Stomach (tissue), 8 donors: ENCODE measurements at regions not wholly inside any gene's neighbourhood (a gene's known extent, or its start where the extent isn't known, plus 50 kb on each side); places are given as distances from the start of the nearest gene placed in this dataset.
A peak's percentile ranks its signal among the peaks of the same experiment; 100 is the strongest.

ENCODE experiments used
- DNase-seq, 2 donors: peaks; one replicate each; pipeline versions ENCODE4 v3.0.0 to v3.0.0-alpha.2; 2013 to 2019
- H3K27ac ChIP-seq, 5 donors: fragments of 200-600 bp in 4 of 5; sonication (generic) in 4 of 5; one replicate each; pipeline ENCODE4 v1.5.1; 2013 to 2019; ENCODE audit warnings: mild to moderate bottlenecking in 1 of 5, moderate library complexity in 1 of 5
- H3K27me3 ChIP-seq, 3 donors: fragments of 200-600 bp; sonication (generic); one replicate each; pipeline ENCODE4 v1.5.1; 2017 to 2019; ENCODE audit warnings: mixed run types in 1 of 3
- H3K36me3 ChIP-seq, 4 donors: fragments of 200-600 bp; sonication (generic); 1 replicate in 3 of 4; 2 replicates in 1 of 4; pipeline ENCODE4 v1.5.1; 2016 to 2019
- H3K4me1 ChIP-seq, 4 donors: fragments of 200-600 bp; sonication (generic); one replicate each; pipeline ENCODE4 v1.5.1; 2016 to 2019
- H3K4me3 ChIP-seq, 4 donors: fragments of 200-600 bp; sonication (generic) in 3 of 4; one replicate each; pipeline ENCODE4 v1.5.1; 2016 to 2019; ENCODE audit warnings: mild to moderate bottlenecking in 1 of 4
- H3K9me3 ChIP-seq, 4 donors: fragments of 200-600 bp; sonication (generic); one replicate each; pipeline ENCODE4 v1.5.1; 2016 to 2019
- CTCF ChIP-seq, 7 experiments: fragments of 450-650 bp in 4 of 7; fragments of 200-600 bp in 3 of 7; sonication (generic) in 3 of 7; IDR thresholded peaks; one replicate each; pipeline ENCODE4 v1.5.1; 2016 to 2019; ENCODE audit warnings: antibody characterized with exemption in 7 of 7, control low read depth in 2 of 7, mild to moderate bottlenecking in 1 of 7
- EP300 ChIP-seq: sonication (generic); formaldehyde crosslinking; IDR thresholded peaks from one replicate; pipeline ENCODE4 v1.6.1; 2017; ENCODE audit warnings: antibody characterized with exemption
- POLR2A ChIP-seq, 4 donors: fragments of 450-650 bp; IDR thresholded peaks; one replicate each; pipeline ENCODE4 v1.6.1; 2016; ENCODE audit warnings: antibody characterized with exemption in 4 of 4, control low read depth in 2 of 4, mild to moderate bottlenecking in 1 of 4, moderate library complexity in 1 of 4
- POLR2AphosphoS5 ChIP-seq, 3 donors: sonication (generic); formaldehyde crosslinking; IDR thresholded peaks; one replicate each; pipeline ENCODE4 v1.6.1; 2016; ENCODE audit warnings: antibody characterized with exemption in 3 of 3
- WGBS, 5 donors: extraction: QIAGEN DNeasy Blood & Tissue Kit in 3 of 5; methylation state at CpG; one replicate each; pipeline versions ENCODE4 v1.1.5 to v1.1.7; 2013 to 2018; 5-methylcytosine and 5-hydroxymethylcytosine counted together
- intact Hi-C: fragments of 100-400 bp; cut with DNase I; formaldehyde crosslinking; loops from one replicate; pipeline ENCODE4 v1.15.1; 2023; ENCODE audit warnings: low total_unique reads
- donor health status: healthy with polysubstance abuse.
- donor health status: Bipolar disorder and iron deficiency.
- donor health status: healthy.

DNA sequence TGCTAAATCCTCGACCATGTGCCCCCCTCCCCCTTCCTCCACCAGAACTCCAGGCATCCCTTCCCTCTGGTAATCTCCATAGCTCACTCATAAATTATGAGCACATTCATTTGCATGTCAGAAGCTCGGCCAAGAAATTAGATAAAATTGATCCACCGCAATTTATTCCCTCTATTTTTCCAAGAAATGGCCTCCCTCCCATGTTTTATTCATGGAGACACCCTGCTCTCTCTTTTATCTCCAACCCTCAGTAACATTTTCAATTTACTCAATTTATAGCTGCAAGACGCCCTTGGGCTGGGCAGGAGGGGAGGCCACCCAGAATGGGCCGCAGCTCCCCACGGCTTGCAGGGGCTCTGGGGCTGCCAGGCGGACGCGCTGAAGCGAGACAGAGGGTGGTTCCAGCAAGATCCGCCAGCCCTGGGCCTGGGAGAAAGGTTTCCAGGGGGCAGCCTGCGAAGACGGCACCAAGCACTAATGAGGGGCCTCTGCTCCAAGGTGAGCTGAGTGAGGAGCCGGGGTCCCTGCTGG is 54.7 kb upstream of the ZNF423 start:
- intact Hi-C loops, result no loop called here
- H3K4me1 ChIP-seq, result no peaks in the 10 kb centered on the region
- 78 to 84% (median 80%) methylated on average over 13 to 14 of the region's 14 CpGs for WGBS, 5 donors
- DNase-seq, result peak in 1 of 2 donors; percentile 31
- no peak overlapping the region for H3K4me3 ChIP-seq
- H3K9me3 ChIP-seq, result peaks cover 0 to 7% (median 0%) of the 10 kb centered on the region in 4 donors
- peaks cover 0 to 4% (median 0%) of the 10 kb centered on the region in 3 donors for H3K27me3 ChIP-seq
- no peak for TF ChIP-seq POLR2AphosphoS5 (IDR thresholded peaks at IDR 0.05)
- TF ChIP-seq EP300, result no peak
- TF ChIP-seq CTCF (IDR thresholded peaks at IDR 0.05), result no peak
- no peak for TF ChIP-seq POLR2A (IDR thresholded peaks at IDR 0.05)
- H3K36me3 ChIP-seq, result no peaks in the 10 kb centered on the region
- no peak overlapping the region for H3K27ac ChIP-seq

GRCh38 chr16:49911430-49911829 is 55.5 kb upstream of the ZNF423 start:
- Histone ChIP-seq H3K9me3 (peaks cover 0 to 7% (median 0%) of the 10 kb centered on the region in 4 donors), H3K27me3 (peaks cover 0 to 4% (median 0%) of the 10 kb centered on the region in 3 donors), H3K36me3 (no peaks in the 10 kb centered on the region), H3K27ac (no peak overlapping the region), H3K4me1 (no peaks in the 10 kb centered on the region), H3K4me3 (no peak overlapping the region)
- no peak for DNase-seq
- intact Hi-C loops, result no loop called here
- TF ChIP-seq POLR2A (IDR thresholded peaks at IDR 0.05), result no peak
- TF ChIP-seq CTCF (IDR thresholded peaks at IDR 0.05), result no peak
- no peak for TF ChIP-seq EP300
- TF ChIP-seq POLR2AphosphoS5 (IDR thresholded peaks at IDR 0.05), result no peak
- 84 to 96% (median 93%) methylated on average over 2 of the region's 2 CpGs for WGBS, 5 donors

DNA sequence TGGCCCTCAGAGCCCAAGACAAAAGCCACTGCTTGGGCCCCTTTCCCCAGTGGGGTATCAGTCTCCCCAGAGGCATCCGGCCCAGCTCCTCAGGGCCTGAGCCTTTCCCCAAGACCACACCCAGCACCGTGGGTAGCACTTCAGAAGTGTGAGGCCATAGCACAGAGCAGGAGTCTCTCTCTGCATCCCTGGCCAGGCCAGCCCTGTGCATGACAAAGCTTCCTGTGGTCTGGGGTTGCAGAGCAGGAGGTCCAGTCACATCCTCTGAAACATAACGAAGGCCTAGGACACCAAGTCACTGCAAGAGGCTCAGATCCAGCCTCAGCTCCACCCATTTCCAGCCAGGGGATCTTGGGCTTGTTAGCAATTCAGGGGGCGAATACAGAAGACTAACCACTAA is 56.8 kb upstream of the ZNF423 start:
- TF ChIP-seq CTCF (IDR thresholded peaks at IDR 0.05) (no peak), EP300 (no peak), POLR2AphosphoS5 (IDR thresholded peaks at IDR 0.05) (no peak), POLR2A (IDR thresholded peaks at IDR 0.05) (no peak)
- Histone ChIP-seq H3K36me3 (no peaks in the 10 kb centered on the region), H3K27ac (no peak overlapping the region), H3K27me3 (peaks cover 0 to 4% (median 0%) of the 10 kb centered on the region in 3 donors), H3K9me3 (peaks cover 0 to 7% (median 0%) of the 10 kb centered on the region in 4 donors), H3K4me3 (no peak overlapping the region), H3K4me1 (no peaks in the 10 kb centered on the region)
- 62 to 82% (median 73%) methylated on average over 2 to 4 of the region's 4 CpGs for WGBS, 5 donors
- intact Hi-C loops, result no loop called here
- DNase-seq, result no peak

DNA sequence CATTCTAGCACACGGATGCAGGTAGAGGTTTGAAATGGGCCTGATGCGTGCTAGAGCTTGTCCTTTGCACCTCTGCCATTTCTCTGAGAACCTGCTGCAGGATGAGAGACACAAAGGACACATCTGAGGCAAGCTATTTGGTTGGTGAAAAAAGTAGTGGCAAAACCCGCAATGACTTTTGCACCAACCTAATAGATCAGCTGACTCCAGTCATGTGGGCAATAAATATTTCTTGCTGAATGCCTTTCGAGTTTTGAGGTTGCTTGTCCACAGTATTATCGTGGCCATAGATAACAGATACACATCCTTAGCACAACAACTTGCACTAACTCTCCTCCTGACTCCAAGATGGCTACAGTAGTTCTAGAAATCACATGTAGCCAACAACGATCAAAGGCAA is 57.8 kb upstream of the ZNF423 start:
- no peak for DNase-seq
- WGBS, 5 donors, result 71 to 82% (median 78%) methylated on average over 6 of the region's 6 CpGs
- Histone ChIP-seq H3K36me3 (no peaks in the 10 kb centered on the region), H3K9me3 (peaks cover 0 to 7% (median 0%) of the 10 kb centered on the region in 4 donors), H3K4me3 (no peak overlapping the region), H3K27ac (no peak overlapping the region), H3K4me1 (no peaks in the 10 kb centered on the region), H3K27me3 (peaks cover 0 to 4% (median 0%) of the 10 kb centered on the region in 3 donors)
- intact Hi-C loops, result no loop called here
- TF ChIP-seq EP300, result no peak
- TF ChIP-seq CTCF (IDR thresholded peaks at IDR 0.05), result no peak
- TF ChIP-seq POLR2AphosphoS5 (IDR thresholded peaks at IDR 0.05), result no peak
- no peak for TF ChIP-seq POLR2A (IDR thresholded peaks at IDR 0.05)
